ENCODE measurements at regions not wholly inside any gene's neighbourhood (a gene's known extent, or its start where the extent isn't known, plus 50 kb on each side); places are given as distances from the start of the nearest gene placed in this dataset.

DNA sequence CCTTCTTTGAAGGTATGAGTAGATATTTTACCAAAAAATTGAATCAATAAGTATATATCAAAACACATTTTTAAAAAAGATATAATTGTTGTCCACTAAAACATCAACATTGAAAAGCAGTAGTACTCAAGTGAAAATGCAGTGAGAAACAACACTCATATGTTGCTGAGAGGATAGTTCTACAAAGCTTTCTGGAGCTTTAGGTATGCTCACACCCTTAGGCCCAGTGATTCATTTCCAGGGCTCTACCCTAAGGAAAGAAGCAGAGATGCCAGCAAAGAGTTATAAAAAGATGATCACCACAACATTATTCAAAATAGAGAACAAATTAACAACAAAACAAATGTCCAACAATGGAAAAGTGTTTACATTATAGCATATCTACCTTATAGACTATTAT lies 197.3 kb upstream of the CCDC150 start:
- DNase-seq (ENCODE audit: low read depth), result no peak

DNA sequence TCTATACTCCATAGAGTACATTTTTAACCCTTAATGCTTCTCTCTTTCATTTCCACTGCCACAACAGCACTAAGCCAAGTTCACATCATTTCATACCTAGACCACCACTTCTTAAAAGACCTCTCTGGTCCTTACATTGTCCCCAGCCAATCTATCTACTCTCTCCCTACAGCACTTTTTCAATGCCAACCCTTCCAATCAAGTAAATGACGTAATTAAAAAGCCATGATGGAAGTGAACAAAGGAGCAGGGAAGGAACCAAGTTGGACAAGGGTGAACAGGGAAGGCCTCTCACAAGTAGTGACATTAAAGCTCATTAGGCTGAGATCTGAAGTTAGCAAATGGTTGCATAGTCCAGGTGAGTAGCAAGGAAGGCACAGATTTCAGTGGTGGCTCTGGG lies 195.1 kb upstream of the CCDC150 start:
- DNase-seq (ENCODE audit: low read depth), result no peak

DNA sequence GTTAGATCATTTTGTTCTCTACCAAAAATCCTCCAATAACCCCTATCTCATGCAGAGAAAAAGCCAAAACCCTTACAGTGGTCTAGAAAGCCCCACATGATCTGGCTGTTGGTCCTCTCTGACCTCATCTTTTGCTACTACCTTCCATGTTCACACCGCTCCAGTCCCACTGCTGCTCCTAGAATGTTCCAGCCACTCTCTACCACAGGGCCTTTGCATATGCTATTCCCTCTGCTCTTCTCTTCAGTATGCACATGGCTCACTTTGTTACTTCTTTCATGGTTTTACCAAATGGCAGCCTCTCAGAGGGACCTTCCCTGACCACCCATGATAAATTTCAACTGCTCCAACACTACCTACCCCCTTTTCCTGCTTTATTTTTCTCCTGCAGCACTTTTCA lies 193.5 kb upstream of the CCDC150 start:
- DNase-seq (ENCODE audit: low read depth), result no peak

DNA sequence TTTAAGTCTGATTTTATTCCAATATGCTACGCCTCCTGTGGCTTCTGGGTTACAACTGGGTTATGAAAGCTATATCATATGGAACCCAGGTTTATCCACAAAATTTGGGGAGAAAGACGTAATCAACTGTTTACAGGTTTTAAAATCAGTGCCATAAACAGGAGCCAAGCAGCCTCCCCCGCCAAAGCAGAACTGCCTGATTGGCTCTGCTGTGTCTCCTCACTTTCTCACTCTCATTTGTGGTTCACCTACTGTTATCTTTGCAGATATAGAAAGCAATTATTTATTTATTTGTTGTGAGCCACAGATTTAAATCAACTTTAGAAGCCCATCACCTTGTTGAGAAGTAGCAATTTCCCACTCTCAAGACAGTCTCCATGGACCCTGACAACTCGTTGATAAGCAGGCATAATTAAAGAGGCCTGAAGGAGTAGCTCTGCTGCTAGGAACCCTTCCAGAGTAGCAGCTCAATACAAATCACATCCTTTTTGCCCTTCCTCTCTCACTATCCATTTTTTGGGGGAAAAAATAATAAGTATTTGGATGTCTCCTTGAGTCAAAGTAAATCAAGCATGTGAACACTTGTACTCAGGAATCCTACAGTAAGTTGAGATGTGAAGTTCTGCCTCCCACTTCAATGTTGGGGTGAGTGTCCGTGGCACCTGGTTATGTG lies 191.0 kb upstream of the CCDC150 start:
- no peak for DNase-seq (ENCODE audit: low read depth)

DNA sequence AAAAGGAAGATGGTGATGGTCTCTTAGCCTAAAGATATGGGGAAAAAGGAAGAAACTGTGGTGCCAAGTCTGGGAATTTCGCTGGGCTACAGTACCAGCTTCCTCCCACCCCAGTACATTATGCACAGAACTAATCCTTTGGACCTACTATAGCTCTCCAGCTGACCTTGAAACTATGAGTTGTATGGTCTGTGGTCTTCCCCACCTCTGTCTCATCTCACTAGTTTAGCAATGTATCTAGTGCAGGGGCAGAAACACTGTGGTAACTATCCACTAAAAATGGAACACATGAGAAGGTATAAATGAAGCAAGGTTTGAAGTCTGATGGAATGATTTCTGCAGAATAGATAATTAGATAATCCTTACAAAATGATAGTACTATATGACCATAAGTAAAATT lies 190.4 kb upstream of the CCDC150 start:
- DNase-seq (ENCODE audit: low read depth), result no peak

DNA sequence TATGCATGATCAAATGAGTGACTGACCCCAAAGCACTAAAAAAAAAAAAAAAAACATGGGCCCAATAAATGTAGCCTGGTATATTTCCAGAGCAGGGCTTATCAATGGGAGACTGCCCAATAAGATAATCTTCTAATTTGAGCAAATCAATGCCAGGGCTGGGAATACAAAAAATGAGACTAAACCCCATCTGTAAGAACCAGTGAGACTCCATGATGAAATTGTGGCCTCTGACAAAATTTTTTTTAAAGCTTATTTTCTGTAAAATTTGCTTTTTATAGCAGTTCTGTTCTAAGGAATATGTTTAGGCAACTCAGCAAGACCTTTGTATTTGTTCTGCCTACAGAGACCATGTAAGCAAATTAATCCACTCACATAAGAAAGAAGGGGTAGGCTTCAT lies 186.8 kb upstream of the CCDC150 start:
- DNase-seq (ENCODE audit: low read depth), result no peak

DNA sequence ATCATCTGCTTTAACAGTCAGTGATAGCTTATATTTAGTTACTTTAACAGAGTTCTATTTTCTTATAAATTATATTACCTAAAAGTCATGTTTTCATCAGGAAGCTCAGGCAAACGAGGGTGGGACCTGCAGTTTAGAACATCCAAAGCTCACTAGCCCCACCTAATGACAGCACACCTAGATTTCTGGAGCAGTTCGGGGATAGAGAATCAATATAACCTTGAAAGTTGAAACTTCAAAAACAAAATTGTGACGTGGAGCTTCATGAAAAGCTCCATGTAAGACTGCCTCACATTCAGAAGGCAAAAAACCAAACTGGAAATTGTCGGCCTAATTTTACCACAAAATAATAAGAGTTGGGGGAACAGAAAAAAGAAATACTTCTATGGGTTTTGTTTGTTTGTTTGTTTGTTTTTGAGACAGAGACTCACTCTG lies 185.9 kb upstream of the CCDC150 start:
- DNase-seq (ENCODE audit: low read depth), result peak; percentile 6

DNA sequence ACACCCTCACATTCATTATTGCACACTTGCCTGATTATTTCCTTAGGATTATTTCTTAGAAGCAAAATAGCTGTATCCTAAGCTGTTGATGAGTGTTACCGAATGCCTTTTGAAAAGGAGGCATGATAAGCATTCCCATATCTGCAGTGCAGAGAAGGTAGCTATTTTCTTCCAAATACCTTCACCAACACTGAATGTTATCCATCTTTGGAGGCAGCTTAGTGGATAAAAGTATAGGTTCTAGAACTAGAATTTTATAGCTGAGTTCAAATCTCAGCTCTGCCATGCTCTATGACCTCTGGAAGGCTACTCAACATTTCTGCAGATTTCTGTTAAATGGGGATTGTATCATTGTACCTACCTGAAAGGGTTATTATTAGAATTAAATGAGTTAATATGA lies 185.0 kb upstream of the CCDC150 start:
- no peak for DNase-seq (ENCODE audit: low read depth)

DNA sequence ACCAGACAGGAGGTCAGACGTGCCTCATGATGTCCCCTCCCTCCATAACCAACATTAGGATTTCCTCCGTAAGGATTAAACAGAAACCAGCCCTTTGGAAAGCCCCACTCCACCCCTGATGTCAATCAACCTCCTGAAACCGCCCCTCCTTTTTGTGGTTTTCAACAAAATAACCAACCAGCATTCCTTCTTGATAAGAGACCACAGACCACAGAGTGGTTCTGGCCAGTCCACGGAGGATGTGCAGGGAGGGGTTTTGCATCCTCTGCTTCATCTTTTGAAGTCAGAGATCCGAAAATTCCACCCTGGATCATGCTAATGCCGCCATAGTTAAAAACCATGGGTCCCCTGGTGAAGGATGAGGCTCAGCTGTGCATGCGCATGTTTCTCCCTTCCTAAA lies 180.0 kb upstream of the CCDC150 start:
- DNase-seq (ENCODE audit: low read depth), result no peak

DNA sequence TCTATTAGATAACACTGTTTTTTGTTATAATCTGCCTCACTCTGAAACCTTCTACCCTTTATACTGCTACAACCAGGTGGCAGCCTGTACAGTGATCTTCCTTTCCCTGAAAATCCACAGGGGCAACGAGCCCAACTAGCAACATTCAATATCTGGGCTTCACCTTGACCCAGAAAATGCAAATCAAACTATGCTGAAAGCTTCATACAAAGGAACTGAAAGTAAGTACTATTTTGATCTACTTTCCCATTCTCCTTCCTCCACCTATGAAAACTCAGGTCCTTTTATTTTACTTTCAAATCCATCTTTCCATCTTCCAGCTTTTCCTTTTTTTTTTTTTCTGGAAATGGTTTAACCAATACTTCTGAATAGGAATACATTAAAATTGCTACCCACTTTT lies 175.8 kb upstream of the CCDC150 start:
- DNase-seq (ENCODE audit: low read depth), result no peak

DNA sequence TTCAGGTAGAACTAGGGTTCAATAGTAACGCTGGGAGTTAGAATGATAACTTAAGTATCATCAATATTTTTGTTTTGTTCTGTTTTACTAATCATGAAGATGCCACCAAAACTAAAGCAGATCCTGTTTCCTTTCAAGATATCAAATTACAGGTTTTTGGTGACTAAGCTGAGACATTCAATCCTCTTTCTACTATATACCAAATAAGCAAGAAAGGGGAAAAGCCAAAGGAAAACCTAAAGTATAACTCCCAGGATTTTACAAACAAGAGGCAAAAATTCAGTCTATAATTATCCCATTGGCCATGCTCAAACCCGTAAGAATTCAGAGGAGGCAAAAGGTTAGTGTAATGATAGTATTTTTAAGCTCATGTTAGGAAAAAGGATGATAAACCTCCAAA lies 175.2 kb upstream of the CCDC150 start:
- no peak for DNase-seq (ENCODE audit: low read depth)

DNA sequence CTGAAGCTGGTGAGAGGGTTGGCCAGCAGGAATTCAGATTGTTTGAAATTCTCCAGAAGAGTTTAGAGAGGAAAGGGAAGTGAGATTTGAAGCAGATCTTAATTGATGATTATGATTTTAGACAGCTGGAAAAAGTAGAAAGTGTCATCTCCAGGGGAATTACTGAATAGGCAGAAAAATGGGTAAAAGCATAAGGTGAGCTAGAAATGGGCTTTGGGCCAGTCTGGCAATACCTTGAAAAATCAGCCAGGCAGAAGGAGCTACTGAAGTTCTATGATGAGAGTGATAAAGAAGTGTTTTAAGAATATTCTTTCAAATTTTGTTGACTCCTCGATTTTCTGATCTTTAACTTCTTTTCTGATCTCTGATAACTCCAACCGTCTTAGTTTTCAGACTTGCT lies 172.9 kb upstream of the CCDC150 start:
- no peak for DNase-seq (ENCODE audit: low read depth)

DNA sequence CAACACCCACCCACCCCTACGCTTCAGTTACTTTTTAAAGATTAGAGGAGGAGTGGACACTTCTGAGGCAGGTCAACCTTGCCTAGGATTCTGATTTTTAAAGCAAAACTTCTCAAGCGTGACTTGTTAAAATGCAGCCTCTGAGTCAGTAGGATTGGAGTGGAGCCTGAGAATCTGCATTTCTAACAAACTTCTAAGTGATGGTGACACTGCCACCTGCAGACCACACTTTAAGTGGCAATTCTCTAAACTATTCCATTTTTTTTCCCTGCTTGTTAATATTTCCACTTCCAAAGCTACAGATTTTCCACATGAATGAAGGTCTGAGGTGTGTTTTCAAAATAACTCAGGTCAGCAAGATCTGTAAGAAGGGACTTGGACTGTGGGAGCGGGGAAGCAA lies 171.1 kb upstream of the CCDC150 start:
- no peak for DNase-seq (ENCODE audit: low read depth)

DNA sequence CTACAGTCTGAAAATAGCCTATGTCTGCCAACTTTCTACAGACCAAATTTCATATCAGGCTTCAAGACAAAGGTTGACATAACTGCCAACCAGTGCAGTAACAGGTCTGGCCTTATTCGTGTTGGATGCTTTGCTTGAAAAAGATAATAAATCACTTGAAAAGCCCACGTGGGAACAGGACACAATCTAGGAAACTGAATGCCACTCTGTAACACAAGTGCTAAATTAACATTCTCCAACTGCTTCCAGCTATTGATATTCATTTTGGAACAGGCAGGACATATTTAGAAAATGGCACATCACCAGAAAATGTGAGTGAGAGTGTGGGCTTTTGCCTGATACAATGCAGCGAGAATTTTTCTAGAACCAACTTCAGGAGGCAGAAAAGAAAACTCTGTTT lies 165.9 kb upstream of the CCDC150 start:
- no peak for DNase-seq (ENCODE audit: low read depth)

DNA sequence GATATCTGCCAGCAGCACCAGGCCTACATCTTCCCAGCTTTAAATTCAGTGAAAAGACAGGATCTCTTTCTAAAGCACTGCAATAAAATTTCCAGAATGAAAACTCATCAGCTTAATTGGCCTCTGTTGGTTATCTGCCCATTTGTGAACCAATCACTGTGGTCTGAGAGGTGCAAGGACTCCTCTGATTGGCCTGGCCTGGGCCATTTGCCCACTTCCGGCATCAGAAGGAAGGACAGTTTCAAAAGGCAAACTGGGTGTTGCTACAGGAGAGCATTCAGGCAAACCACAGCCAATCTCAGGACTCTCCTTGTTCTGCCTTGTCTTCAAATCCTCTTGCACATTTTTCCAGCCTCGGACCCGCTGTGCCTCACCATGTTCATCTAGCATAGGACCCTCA lies 163.9 kb upstream of the CCDC150 start:
- no peak for DNase-seq (ENCODE audit: low read depth)

DNA sequence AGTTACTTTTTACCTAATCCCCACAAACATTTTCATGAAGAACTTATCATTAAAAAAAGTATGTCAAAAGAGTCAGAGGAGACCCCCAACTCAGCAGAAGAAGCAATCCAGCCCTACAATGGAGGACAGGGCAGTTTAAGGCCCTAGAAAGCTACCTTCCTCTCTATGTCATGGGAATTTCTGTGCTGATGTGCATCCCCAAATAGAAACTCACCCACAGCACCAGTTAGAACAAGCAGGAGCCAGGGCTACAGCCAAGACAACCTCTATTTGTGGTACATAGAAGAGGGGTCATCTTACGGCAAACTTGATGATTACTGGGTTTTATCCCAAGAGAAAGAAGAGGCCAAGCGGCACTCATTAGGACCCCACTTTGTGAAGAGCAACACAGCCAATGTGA lies 160.9 kb upstream of the CCDC150 start:
- no peak for DNase-seq (ENCODE audit: low read depth)

DNA sequence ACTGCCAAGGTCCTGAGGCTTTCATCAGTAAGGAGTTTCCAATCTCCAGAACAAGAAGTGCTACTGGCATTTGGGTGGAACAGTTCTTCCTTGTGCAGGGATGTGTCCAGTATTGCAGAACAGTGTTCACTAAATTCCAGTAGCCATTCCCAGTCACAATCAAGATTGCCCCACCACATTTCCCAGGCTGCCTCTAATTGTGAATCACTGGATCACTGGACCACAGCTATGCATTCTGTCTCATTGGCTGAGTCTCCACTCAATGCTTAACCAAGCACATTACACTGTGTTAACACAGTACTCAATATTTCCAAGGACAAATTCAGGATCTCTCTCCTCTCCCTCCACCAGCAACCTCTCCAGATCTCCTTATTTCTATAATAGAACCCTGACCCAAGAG lies 160.2 kb upstream of the CCDC150 start:
- no peak for DNase-seq (ENCODE audit: low read depth)

DNA sequence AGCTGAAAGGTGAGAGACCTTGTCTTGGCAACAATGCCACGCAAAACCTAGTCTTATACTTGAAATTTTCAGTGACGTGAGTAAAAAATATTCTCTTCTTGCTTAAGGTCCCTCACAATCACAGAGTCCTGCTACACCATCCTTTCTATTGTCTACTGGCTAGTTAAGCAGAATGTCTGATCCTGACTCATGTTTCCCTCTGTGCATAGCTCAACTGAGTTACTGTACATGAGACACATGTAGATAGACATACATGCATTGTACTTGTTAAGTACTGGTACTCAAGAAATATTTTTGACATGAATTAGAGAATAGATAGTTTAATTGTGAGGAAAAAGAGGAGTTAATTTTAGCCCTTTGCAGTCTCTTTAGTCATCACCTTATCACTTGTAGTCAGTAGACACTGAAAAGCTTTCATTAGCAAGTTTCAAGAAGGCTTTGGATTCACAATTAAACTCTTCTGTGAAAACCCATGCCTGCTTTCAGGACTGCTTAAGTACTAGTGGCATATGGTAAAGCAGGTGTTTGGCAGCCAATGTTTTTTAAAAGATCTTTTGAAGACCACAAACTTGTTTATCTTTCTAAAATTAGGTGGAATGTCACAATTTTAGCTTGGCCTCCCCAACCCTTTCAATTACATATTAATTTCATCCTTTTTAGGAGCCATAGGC lies 158.7 kb upstream of the CCDC150 start:
- no peak for DNase-seq (ENCODE audit: low read depth)

DNA sequence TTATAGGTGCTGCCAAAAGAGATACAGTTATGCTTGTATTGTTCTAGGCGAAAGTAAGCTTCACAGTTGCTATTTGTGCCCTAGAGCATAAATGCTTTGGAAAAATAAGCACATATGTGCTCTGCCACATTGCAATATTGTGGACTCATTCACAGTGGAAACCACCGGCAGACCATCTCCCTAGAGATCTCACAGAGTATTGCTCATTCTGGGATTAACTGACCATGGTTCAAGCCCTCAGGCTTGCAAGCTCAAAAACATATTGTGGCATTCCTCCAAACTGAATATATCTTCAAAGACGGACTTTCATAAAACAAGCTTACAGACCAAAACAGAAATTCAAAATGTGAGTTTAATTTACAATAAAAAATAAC lies 158.2 kb upstream of the CCDC150 start:
- no peak for DNase-seq (ENCODE audit: low read depth)

DNA sequence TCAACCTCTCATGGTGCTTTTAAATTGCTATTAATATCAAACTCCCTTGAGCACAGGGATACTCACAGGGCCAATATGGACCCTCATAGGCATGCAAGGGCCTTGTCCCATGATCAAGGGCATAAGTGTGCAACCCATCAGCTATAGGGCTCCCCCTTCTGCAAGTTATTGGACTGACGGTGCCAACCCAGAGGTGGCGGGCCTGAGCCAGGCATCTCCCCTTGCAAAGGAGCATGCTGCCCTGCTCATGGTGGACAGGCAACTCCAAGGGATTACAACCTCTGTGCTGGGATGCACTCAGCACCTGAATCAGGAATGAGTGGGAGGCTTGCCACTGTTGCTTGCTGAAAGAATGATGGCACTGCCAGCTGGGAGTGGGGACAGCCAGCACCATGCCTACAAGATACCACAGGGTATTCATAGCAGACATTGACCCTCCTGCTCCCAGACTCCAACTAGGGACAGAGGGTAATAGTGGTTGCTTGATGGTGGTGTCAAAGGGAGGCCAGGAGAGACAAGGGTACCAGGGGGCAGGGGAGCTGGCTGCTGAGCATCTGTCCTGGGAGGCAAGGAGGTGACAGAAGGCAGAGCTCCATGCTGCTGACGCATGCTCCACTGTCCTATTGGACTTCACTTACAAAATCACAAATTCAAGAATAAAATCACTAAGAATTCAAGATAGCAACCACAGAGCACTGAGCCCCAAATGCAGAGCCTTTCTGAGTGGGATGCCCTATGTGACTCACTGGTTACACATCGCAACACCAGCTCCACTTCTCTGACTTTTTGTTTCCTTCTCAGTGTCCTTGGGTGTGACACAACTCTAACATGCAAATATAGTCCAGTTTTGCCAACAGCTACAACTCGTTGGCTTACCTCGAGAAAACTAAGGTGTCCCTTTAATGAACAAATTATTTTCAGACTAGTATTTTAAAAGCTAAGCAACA lies 157.1 kb upstream of the CCDC150 start:
- DNase-seq (ENCODE audit: low read depth), result no peak

DNA sequence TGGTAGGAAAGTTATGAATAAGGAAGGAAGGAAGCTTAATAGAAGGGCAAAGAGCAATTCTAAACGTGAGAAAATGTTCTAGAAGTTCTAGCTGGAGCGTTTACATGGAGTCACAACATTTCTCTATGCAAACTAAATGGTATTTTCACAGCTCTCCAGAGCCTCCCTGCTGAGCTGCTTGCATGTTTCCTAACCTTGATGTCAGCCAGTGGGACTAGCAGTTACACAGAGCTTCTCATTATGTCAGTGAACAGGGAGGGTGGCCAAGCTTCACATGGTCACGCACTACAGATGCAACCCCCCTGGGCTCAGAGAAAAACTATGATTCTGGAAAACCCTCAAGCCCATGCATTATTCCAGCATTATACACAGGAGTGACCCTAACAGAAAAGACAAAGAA lies 153.4 kb upstream of the CCDC150 start:
- no peak for DNase-seq (ENCODE audit: low read depth)

DNA sequence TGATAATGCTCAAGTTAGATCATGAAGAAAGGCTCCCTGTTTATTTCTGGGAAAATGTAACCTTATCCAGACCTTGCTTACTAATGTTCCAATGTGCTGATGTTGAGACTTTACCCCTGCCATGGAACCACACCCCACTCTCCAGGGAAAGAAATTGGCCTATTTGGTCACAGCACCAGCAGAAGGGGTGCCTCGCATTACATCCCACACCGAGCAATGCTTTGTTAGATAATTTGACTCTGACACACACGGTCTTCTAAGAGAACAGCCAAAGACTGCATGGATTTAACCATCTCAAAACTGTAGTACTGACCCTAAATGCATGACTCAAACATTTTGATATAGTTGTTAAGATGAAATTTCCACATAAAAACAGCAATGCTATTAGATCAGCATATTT lies 152.1 kb upstream of the CCDC150 start:
- DNase-seq (ENCODE audit: low read depth), result no peak

DNA sequence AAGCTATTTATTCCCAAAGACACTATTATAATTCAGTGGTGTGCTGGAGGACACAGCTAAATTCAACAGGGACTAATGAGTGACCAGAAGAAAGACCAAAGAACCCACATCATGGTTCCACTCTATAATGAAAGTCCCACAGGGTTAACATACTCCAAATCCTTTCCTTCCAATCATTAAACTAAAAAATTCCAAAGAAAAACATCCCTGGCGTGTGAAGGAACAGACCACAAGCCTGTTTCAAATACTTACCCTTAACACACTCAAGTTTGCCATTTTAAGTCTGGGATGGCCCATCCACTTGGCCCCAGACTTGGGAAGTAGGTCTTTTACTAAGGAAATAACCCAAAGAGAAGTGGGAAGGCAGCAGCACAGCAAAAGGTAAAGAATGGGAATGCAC lies 150.1 kb upstream of the CCDC150 start:
- DNase-seq (ENCODE audit: low read depth), result no peak

All from stimulated activated CD8-positive, alpha-beta memory T cell treated with anti-CD3 and anti-CD28 coated beads, Interleukin-15, amount 100 ng/mL, for 1 hour (primary cell).